ENCODE measurements at regions not wholly inside any gene's neighbourhood (a gene's known extent, or its start where the extent isn't known, plus 50 kb on each side); places are given as distances from the start of the nearest gene placed in this dataset.
"Not testable (repeated sequence)": the region's sequence is repeated elsewhere in the genome, so short reads cannot be mapped to it uniquely, and the experiment has no call there.

DNA sequence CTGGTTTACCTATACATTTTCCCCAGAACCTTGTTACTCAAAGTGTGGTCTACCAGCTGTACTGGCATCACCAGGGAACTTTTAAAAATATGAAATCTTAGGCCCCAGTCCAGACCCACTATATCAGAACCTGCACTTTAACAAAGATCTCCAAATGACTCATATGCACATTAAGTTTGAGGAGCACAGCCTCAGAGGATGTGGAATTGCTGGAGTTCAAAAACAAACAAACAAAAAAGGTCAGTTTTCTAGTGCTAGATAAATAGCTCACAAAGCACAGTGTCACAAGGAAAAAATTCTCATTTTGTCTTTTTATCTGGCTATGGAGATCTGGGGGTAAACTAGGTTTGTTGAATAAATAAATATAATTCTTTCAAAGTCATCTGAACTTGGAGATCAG is 68.9 kb upstream of the ANKRD55 start:
- Histone ChIP-seq H3K27me3 (no peaks in the 10 kb centered on the region), H3K27ac (no peak overlapping the region), H3K9ac (ENCODE audit: low read depth in 2 of 2, low read length in 2 of 2) (no peak overlapping the region), H3K9me3 (no peaks in the 10 kb centered on the region), H3K4me3 (no peak overlapping the region), H3K4me1 (no peaks in the 10 kb centered on the region), H3K36me3 (no peaks in the 10 kb centered on the region)
- intact Hi-C loops (cut with DNase I): no loop called here
- DNase-seq: no peak
- TF ChIP-seq, protein P1, sequence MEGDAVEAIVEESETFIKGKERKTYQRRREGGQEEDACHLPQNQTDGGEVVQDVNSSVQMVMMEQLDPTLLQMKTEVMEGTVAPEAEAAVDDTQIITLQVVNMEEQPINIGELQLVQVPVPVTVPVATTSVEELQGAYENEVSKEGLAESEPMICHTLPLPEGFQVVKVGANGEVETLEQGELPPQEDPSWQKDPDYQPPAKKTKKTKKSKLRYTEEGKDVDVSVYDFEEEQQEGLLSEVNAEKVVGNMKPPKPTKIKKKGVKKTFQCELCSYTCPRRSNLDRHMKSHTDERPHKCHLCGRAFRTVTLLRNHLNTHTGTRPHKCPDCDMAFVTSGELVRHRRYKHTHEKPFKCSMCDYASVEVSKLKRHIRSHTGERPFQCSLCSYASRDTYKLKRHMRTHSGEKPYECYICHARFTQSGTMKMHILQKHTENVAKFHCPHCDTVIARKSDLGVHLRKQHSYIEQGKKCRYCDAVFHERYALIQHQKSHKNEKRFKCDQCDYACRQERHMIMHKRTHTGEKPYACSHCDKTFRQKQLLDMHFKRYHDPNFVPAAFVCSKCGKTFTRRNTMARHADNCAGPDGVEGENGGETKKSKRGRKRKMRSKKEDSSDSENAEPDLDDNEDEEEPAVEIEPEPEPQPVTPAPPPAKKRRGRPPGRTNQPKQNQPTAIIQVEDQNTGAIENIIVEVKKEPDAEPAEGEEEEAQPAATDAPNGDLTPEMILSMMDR (IDR thresholded peaks at IDR 0.05): no peak

GRCh38 chr5:56301069-56301468 is 67.9 kb upstream of the ANKRD55 start:
- no peak overlapping the region for H3K9ac ChIP-seq (ENCODE audit: low read depth in 2 of 2, low read length in 2 of 2)
- TF ChIP-seq, protein P1 (IDR thresholded peaks at IDR 0.05): no peak
- no peaks in the 10 kb centered on the region for H3K36me3 ChIP-seq
- H3K9me3 ChIP-seq: no peaks in the 10 kb centered on the region
- intact Hi-C loops (cut with DNase I): no loop called here
- no peak for DNase-seq
- no peak overlapping the region for H3K4me3 ChIP-seq
- H3K27ac ChIP-seq: no peak overlapping the region
- no peaks in the 10 kb centered on the region for H3K27me3 ChIP-seq
- H3K4me1 ChIP-seq: no peaks in the 10 kb centered on the region

DNA sequence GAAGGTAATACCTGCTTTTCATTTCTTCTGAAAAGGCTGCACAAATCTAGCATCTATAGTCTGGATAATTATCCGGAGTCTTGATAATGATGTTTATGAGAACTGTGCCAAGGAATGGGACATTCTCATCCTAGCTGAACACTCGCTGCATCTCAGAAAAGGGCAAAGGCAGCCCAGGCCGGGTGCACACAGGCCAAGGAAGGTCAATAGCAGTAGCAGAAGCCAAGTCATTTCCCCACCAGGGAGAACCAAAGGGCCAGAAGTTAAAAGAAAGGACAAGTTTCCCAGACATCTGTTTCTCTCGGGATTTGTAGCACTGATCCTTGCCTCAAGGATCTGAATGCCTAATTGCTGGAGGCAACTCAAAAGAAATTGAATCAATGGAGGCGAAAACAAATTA is 66.1 kb upstream of the ANKRD55 start:
- Histone ChIP-seq H3K36me3 (no peaks in the 10 kb centered on the region), H3K9me3 (no peaks in the 10 kb centered on the region), H3K4me1 (no peaks in the 10 kb centered on the region), H3K27me3 (no peaks in the 10 kb centered on the region), H3K4me3 (no peak overlapping the region), H3K9ac (ENCODE audit: low read depth in 2 of 2, low read length in 2 of 2) (no peak overlapping the region), H3K27ac (no peak overlapping the region)
- TF ChIP-seq, protein P1 (IDR thresholded peaks at IDR 0.05): no peak
- intact Hi-C loops (cut with DNase I): no loop called here
- DNase-seq: no peak

- intact Hi-C loops (cut with DNase I): no loop called here
- TF ChIP-seq, protein P1 (IDR thresholded peaks at IDR 0.05): no peak
- no peaks in the 10 kb centered on the region for H3K36me3 ChIP-seq
- no peak for DNase-seq
- no peaks in the 10 kb centered on the region for H3K9me3 ChIP-seq
- H3K9ac ChIP-seq (ENCODE audit: low read depth in 2 of 2, low read length in 2 of 2): no peak overlapping the region
- H3K27ac ChIP-seq: no peak overlapping the region
- no peaks in the 10 kb centered on the region for H3K4me1 ChIP-seq
- no peak overlapping the region for H3K4me3 ChIP-seq
- no peaks in the 10 kb centered on the region for H3K27me3 ChIP-seq
Observed at GRCh38 chr5:56298336-56299090, 65.4 kb upstream of the ANKRD55 start.

- no peaks in the 10 kb centered on the region for H3K4me1 ChIP-seq
- no peak for DNase-seq
- H3K27ac ChIP-seq: no peak overlapping the region
- H3K9ac ChIP-seq (ENCODE audit: low read depth in 2 of 2, low read length in 2 of 2): no peak overlapping the region
- H3K36me3 ChIP-seq: no peaks in the 10 kb centered on the region
- no peaks in the 10 kb centered on the region for H3K9me3 ChIP-seq
- H3K27me3 ChIP-seq: no peaks in the 10 kb centered on the region
- TF ChIP-seq, protein P1 (IDR thresholded peaks at IDR 0.05): no peak
- intact Hi-C loops (cut with DNase I): no loop called here
- H3K4me3 ChIP-seq: no peak overlapping the region
Observed at GRCh38 chr5:56297851-56298250, 64.7 kb upstream of the ANKRD55 start.

DNA sequence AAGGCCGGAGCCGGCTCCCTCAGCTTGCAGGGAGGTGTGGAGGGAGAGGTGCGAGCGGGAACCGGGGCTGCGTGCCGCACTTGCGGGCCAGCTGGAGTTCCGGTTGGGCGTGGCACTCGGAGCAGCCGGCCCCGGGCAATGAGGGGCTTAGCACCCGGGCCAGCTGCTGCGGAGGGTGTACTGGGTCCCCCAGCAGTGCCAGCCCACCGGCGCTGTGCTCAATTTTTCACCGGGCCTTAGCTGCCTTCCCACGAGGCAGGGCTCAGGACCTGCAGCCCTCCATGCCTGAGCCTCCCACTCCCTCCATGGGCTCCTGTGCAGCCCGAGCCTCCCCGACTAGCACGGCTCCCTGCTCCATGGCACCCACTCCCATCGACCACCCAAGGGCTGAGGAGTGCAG is 62.2 kb upstream of the ANKRD55 start:
- H3K36me3 ChIP-seq; H3K9me3 ChIP-seq; DNase-seq; H3K4me3 ChIP-seq; H3K4me1 ChIP-seq; intact Hi-C loops (cut with DNase I); H3K27ac ChIP-seq; H3K9ac ChIP-seq (ENCODE audit: low read depth in 2 of 2, low read length in 2 of 2); H3K27me3 ChIP-seq: not testable (repeated sequence)

Data from colonic mucosa (tissue), 4 donors.